Parathyroid adenoma (tissue), 2 donors: ENCODE measurements at regions not wholly inside any gene's neighbourhood (a gene's known extent, or its start where the extent isn't known, plus 50 kb on each side); places are given as distances from the start of the nearest gene placed in this dataset.
A peak's percentile ranks its signal among the peaks of the same experiment; 100 is the strongest.

Experiments used
- H2AFZ ChIP-seq: fragments of 300-600 bp; sonication (generic); one replicate; pipeline ENCODE4 v1.7.0; 2017; ENCODE audit warnings: antibody characterized with exemption, mild to moderate bottlenecking
- H3K27ac ChIP-seq: fragments of 300-600 bp; sonication (generic); one replicate; pipeline ENCODE4 v1.7.0; 2017
- H3K27me3 ChIP-seq: fragments of 300-600 bp; sonication (generic); one replicate; pipeline ENCODE4 v1.7.0; 2017; ENCODE audit warnings: low read length; ENCODE audit not compliant: control insufficient read depth, insufficient read depth
- H3K36me3 ChIP-seq: fragments of 300-600 bp; sonication (generic); one replicate; pipeline ENCODE4 v1.7.0; 2017; ENCODE audit warnings: low read length; ENCODE audit not compliant: control insufficient read depth, insufficient read depth
- H3K4me1 ChIP-seq: fragments of 300-600 bp; sonication (generic); one replicate; pipeline ENCODE4 v1.7.0; 2017; ENCODE audit warnings: control low read depth
- H3K4me2 ChIP-seq: fragments of 300-600 bp; sonication (generic); one replicate; pipeline ENCODE4 v1.7.0; 2017; ENCODE audit warnings: low read length
- H3K4me3 ChIP-seq: fragments of 300-600 bp; sonication (generic); one replicate; pipeline ENCODE4 v1.7.0; 2017; ENCODE audit warnings: low read depth, low read length
- H3K79me2 ChIP-seq: fragments of 300-600 bp; sonication (generic); one replicate; pipeline ENCODE4 v1.7.0; 2017; ENCODE audit warnings: control low read depth
- H3K9ac ChIP-seq: fragments of 300-600 bp; sonication (generic); one replicate; pipeline ENCODE4 v1.7.0; 2017; ENCODE audit warnings: mild to moderate bottlenecking
- H3K9me3 ChIP-seq: fragments of 300-600 bp; sonication (generic); one replicate; pipeline ENCODE4 v1.7.0; 2017; ENCODE audit warnings: low read length; ENCODE audit not compliant: control insufficient read depth
- CTCF ChIP-seq: fragments of 300-600 bp; sonication (generic); IDR thresholded peaks from one replicate; pipeline ENCODE4 v1.7.0; 2017; ENCODE audit warnings: antibody characterized with exemption, mild to moderate bottlenecking
- donor health status: primary hyperparathyroidism.

DNA sequence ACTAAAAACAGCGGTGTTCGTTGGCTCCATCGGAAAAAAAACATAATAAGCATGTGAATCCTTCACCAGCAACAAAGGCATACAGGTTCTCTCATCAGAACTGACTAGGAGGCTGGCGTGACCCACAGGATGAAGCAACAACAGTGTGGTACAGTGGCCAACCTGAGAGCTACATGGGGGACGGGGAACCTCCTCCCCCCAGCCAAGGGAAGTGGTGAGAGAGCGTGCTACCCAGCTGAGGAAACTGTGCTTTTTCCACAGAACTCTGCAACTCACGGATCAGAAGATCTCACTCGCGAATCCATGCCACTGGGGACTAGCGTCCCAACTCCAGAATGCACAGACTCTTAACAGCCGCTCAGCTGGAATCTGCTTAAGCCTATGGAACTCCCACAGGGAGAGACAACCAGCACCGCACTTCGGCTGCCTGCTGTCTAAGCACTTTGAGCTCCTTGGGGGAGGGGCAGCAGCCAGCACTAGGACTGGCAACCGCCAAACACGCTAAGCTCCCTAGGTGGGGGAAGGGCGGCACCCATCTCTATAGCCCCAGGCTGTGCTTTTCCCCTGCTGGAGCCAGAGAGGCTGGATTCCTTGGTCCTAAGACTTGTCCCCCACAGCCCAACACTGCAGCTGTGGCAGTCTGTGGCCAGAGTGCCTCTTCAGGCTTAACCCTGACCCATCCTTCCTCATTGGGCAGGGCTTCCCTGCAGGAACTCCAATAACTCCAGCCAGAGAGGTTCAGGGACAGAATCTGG lies 538.3 kb upstream of the BTBD3 start:
- Histone ChIP-seq H3K36me3 (no peaks in the 10 kb centered on the region), H3K4me2 (no peak overlapping the region), H3K9me3 (no peaks in the 10 kb centered on the region), H3K9ac (no peak overlapping the region), H2AFZ (peak overlapping the region; percentile 42), H3K27me3 (no peaks in the 10 kb centered on the region), H3K79me2 (no peaks in the 10 kb centered on the region), H3K4me1 (no peaks in the 10 kb centered on the region), H3K4me3 (no peak overlapping the region), H3K27ac (no peak overlapping the region)
- no peak for TF ChIP-seq CTCF

DNA sequence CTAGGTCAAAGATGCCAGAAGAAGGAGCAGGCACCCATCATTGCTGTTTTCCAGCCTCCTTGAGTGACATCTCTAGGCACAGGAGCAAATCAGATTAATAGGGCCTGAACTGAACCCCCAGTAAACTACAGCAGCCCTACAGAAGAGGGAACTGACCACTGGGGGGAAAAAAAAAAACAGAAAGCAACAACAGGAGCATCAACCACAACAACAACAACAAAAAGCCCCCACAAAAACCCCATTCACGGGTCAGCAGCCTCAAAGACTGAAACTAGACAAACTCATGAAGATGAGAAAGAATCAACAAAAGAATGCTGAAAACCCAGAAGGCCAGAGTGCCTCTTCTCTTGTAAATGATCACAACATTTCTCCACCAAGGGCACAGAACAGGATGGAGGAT lies 537.4 kb upstream of the BTBD3 start:
- H3K9ac ChIP-seq, result no peak overlapping the region
- no peak overlapping the region for H3K4me3 ChIP-seq
- H3K79me2 ChIP-seq, result no peaks in the 10 kb centered on the region
- H3K9me3 ChIP-seq, result no peaks in the 10 kb centered on the region
- H3K36me3 ChIP-seq, result no peaks in the 10 kb centered on the region
- no peaks in the 10 kb centered on the region for H3K27me3 ChIP-seq
- H2AFZ ChIP-seq, result no peak overlapping the region
- no peak overlapping the region for H3K27ac ChIP-seq
- no peak for TF ChIP-seq CTCF
- no peak overlapping the region for H3K4me2 ChIP-seq
- no peaks in the 10 kb centered on the region for H3K4me1 ChIP-seq

DNA sequence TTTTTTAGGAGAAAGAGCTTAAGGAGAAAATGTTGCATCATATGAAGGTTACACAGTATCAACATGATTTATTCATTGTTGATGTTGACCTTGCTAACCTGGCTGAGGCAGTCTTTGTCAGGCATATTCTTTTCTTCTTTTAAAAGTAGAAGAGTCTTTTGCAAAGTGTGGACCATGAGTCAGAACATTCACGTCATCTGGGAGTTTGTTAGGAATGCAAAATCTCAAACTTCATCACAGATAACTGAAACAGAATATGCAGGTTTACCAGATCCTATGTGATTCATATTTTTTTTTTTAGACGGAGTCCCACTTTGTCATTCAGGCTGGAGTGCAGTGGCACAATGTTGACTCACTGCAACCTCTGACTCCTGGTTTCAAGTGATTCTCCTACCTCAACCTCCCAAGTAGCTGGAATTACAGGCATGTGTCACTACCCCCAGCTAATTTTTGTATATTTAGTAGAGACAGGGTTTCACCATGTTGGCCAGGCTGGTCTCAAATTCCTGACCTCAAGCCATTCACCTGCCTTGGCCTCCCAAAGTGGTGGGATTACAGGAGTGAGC lies 530.4 kb upstream of the BTBD3 start:
- Histone ChIP-seq H3K27ac (no peak overlapping the region), H3K36me3 (no peaks in the 10 kb centered on the region), H3K9me3 (no peaks in the 10 kb centered on the region), H3K4me2 (no peak overlapping the region), H2AFZ (no peak overlapping the region), H3K27me3 (no peaks in the 10 kb centered on the region), H3K79me2 (no peaks in the 10 kb centered on the region), H3K4me3 (no peak overlapping the region), H3K9ac (no peak overlapping the region), H3K4me1 (no peaks in the 10 kb centered on the region)
- no peak for TF ChIP-seq CTCF

DNA sequence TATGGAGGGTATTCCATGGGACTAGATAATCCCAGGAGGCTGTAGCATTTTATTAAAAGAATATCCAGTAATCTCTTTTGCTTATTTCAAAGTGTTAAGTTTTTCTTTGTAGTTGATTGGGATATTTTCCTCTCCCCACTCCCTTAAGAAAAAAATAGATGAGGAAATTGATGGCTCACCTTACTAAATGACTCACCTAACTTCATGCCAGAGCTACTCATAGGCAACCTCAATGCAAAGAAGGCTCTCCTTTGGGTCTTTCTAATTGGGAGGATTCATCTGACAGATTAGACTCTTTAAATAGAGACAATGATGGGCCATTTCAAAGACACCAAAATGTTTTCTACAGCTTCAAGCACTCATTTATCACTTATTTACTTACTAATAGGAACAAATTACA lies 528.5 kb upstream of the BTBD3 start:
- Histone ChIP-seq H3K27me3 (no peaks in the 10 kb centered on the region), H2AFZ (no peak overlapping the region), H3K27ac (no peak overlapping the region), H3K4me3 (no peak overlapping the region), H3K4me1 (no peaks in the 10 kb centered on the region), H3K36me3 (no peaks in the 10 kb centered on the region), H3K4me2 (no peak overlapping the region), H3K9me3 (no peaks in the 10 kb centered on the region), H3K79me2 (no peaks in the 10 kb centered on the region), H3K9ac (no peak overlapping the region)
- TF ChIP-seq CTCF, result no peak

GRCh38 chr20:11391591-11391990 lies 526.1 kb upstream of the BTBD3 start:
- H3K27ac ChIP-seq, result no peak overlapping the region
- H3K4me1 ChIP-seq, result no peaks in the 10 kb centered on the region
- no peaks in the 10 kb centered on the region for H3K36me3 ChIP-seq
- TF ChIP-seq CTCF, result no peak
- no peak overlapping the region for H3K4me3 ChIP-seq
- H3K9ac ChIP-seq, result no peak overlapping the region
- H3K79me2 ChIP-seq, result no peaks in the 10 kb centered on the region
- no peak overlapping the region for H2AFZ ChIP-seq
- no peaks in the 10 kb centered on the region for H3K27me3 ChIP-seq
- H3K4me2 ChIP-seq, result no peak overlapping the region
- H3K9me3 ChIP-seq, result peaks cover 4% of the 10 kb centered on the region
